Stromal cell of bone marrow (primary cell): ENCODE measurements at regions not wholly inside any gene's neighbourhood (a gene's known extent, or its start where the extent isn't known, plus 50 kb on each side); places are given as distances from the start of the nearest gene placed in this dataset.
"Not testable (repeated sequence)": the region's sequence is repeated elsewhere in the genome, so short reads cannot be mapped to it uniquely, and the experiment has no call there.

Experiments
- DNase-seq: peaks from one replicate; pipeline ENCODE4 v3.0.0-alpha.2; 2012; ENCODE audit warnings: low read depth

DNA sequence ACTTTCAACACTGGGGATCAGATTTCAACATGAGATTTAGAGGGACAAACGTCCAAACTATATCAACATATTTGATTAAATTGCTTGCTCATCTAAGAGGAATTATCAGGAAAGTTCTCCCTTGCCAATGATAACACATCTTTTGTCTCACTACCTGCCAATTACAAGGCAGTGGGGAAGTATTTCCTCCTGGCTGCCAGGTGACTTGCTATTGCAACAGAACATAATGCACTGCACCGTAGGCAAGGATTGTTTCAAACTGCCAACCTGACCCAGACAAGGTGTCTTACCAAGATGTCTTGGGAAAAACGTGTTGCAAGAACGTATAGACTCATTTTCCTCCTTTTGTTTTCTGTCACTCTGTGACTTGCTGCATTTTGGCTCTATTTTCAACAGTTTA, 711.6 kb downstream of the METTL15 start:
- no peak for DNase-seq

DNA sequence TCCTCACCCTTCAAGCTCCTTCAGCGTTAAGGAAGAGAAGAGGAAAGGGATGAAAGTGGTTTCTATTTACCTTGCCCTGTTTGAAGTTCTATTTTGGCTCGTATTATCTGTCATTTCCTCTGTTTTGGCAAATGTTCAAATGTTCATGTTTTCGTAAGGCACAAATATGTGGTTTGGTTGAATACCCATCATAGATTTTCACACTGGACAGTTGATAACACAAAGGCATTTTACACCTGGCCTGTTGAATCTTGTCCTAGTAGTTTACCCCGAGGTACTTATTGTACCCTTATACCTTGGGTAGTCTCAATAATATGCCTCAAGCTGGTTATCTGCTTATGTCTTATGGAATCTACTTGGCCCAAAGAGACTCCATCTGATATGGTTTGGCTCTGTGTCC, 706.9 kb downstream of the METTL15 start:
- DNase-seq, result no peak

DNA sequence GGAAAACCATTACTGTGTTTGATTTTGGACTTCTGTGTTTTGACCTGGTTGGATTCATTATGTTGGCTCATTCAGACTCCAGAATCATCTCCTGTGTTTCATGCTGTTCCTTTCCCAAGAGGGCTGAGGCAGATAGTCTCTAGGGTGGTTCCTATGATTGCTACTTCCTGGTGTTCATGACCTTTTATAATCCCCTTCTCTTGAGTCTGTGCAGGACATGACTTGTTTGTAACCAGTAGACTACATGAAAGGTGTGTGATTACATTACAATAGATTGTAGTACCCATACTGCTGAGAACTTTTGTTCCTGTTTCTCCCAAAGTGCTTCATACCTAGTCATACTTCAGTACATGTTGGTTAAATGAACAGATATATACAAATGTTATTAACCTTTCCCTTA, 700.6 kb downstream of the METTL15 start:
- no peak for DNase-seq

DNA sequence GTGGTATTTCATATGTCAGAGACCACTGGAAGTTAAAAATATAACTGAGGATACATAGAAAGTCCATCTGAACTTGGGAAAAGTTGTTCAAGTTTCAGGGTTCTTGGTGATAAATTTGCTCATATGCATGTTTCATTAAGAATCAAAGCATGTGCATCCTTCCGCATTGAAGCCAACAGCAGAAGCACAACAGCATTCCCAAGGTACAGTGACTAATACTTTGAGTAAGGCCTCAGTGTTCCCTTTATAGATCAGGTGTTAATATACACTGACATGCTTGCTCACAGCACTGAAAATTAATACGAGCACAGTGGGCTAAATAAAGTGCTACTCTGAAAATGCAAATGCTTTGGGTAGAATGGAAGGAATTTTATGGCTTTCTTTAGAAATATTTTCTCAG, 691.1 kb downstream of the METTL15 start:
- DNase-seq, result no peak

DNA sequence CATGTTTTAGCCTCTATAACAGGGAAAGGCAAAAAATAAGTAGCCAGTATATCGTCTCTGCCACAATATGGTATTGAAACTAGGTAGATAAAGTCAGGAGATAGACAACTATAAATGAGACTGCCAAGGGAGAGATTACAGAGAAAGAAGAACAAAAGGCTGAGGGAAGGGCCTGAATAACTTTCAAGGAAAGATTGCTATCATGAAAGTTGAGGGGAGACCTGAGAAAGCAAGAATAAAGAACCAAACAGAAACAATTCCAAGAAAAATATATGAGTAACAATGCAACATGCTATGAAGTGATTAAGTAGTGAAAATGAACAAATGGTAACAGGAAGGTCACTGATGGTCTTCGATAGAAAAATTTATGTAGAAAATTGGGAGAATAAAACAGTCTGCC, 690.1 kb downstream of the METTL15 start:
- no peak for DNase-seq

DNA sequence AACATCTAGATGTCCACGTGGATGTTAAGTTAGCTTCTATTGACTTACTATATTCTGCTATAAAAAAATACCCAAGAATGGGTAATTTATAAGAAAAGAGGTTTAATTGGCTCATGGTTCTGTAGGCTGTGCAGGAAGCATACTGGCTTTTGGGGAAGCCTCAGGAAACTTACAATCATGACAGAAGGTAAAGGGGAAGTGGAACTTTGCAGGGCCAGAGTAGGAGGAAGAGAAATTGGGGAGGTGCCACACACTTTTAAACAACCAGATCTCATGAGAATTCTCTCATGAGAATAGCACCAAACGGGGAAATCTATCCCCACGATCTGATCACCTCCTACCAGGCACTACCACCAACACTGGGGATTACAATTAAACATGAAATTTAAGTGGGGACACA, 689.3 kb downstream of the METTL15 start:
- DNase-seq, result no peak

DNA sequence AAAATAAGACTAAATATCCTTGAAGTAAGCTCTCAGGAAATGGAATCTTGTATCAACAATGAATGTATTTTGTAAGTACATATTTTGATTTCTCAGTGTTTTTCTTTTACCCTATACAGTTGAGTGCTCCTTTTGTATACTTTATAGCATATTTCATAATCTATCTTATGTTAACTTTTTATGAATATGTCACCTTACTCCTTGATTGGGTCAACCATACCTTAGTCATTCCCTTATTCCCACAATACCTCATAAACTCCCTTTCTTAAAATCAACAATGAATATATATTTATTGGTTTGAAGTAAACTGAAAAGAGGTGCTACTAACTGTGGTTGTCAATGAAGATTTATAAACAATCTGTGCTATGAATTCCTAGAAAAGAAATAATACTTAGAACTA, 686.2 kb downstream of the METTL15 start:
- no peak for DNase-seq

DNA sequence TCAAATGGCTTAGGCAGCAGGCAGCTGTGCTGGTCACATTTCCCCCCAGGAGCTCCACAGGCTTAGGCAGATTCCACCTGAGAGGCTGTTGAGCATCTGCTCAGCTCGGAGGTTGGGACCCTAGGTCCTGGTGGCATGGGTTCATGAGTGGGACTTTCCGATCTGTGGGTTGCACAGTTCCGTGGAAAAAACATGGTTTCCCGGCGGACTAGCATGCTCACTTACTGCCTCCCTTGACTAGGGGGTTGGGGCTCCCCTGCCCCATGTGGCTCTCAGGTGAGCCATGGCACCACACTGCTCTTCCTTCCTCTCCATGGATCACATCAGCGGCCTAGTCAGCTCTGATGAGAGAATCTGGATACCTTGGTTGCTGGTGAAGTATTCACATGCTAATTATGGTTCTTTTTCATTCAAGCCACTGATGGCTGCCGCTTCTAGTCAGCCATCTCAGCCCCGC, 685.1 kb downstream of the METTL15 start:
- no peak for DNase-seq

DNA sequence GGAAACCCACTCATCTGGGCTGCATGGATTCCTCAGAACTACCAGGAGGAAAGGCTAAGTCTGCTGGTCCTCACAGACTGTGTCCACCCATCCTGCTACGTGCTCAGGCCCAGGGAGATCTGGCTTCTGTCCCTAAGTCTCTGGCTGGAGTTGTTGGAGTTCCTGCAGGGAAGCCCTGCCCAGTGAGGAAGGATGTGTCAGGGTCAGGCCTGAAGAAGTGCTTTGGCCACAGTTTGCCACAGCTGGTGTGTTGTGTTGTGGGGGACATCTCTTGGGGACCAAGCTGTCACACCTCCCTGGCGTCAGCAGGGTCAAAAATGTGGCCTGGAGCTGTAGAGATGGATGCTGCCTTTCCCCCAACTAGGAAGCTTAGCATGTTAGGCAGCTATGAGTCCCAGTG, 684.7 kb downstream of the METTL15 start:
- no peak for DNase-seq

DNA sequence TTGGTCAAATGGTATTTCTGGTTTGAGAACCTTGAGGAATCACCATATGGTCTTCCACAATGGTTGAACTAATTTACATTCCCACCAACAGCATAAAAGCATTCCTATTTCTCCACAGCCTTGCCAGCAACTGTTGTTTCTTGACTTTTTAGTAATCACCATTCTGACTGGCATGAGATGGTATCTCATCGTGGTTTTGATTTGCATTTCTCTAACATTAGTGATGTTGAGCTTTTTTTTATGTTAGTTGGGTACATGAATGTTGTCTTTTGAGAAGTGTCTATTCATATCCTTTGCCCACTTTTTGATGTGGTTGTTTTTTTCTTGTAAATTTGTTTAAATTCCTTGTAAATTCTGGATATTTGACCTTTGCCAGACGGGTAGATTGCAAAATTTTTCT, 679.7 kb downstream of the METTL15 start:
- DNase-seq, result not testable (repeated sequence)

DNA sequence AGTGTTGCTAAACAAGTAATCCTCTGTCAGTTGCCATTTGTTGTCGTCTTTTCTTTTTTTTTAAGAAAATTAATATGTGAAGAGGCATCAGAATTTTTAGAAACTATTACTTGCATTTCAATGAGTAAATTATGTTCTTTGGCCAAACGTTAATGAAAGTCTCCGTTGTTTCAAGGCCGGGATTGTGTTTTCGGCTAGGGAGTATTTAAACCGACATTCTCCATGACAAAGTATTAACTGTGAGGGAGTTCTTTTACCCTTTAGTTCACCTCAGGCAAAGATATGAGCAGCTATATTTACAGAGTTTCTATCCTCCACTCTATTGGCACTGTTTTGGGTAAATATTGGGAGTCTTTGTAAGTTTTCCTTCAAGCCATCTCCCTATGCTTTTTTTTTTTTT, 668.9 kb downstream of the METTL15 start:
- no peak for DNase-seq

DNA sequence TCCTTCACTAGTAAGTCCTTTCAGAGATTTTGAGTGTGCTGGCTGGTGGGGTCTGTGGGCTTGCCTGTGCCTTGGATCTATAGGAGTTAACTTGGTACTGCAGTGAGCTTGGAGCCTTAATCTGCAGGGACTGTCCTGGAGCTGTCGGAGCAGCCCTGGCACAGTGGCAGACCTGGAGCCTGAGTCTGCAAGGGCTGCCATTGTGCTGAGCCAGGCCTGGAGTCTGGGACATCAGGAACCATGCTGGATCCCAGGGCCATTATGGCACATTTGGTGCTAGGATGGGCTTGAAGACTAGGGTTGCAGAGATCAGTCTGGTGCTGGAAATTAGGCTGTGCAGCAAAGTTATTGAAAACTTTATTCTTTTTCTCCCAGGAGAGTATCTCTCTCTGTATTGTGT, 665.4 kb downstream of the METTL15 start:
- no peak for DNase-seq

DNA sequence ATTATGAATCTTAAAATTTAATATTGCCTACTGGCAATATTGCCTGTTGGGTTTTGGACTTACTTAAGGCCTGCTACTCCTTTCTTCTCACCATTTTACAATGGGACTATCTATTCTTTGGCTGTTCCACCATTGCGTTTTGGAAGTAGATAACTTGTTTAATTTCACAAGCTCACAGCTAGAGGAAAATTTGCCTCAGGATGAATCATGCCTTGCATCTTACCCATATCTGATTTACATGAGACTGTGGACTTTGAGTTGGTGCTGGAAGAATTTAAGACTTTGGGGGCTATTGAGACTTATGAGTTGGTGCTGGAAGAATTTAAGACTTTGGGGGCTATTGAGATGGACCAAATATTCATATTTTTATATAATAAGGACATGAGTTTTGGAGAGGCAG, 662.6 kb downstream of the METTL15 start:
- no peak for DNase-seq

DNA sequence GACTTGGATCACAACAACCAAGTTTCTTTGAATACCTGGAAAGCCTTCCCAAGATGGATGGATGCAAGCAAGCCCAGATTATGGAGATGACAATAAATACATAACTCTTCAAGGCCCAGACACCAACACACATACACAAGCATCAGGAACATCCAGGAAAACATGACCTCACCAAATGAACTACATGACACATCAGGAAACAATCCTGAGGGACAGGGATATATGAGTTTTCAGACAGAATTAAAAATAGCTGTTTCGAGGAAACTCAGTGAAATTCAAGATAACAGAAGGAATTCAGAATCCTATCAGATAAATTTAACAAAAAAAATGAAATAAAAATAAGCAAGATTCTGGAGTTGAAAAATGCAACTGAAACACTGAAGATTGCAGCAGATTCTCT, 659.4 kb downstream of the METTL15 start:
- DNase-seq, result no peak

DNA sequence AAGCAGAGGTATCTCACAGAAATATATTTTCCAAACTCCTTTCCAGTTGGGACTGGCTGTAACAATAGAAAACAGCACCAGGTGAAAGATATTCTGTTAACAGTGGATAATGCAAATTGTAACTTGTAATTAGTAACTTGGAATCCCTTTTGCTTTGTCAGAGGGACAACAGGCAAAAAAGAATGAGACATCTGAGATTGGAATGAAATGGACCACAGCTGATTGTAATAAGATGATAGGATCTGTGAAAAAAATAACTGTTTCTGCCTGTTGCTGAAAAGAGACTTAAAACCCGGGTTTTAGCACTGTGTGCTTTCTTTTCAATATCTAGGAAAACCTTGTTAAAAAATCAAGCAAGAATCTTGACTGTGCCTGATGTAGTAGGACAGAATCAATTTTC, 655.7 kb downstream of the METTL15 start:
- DNase-seq, result no peak

DNA sequence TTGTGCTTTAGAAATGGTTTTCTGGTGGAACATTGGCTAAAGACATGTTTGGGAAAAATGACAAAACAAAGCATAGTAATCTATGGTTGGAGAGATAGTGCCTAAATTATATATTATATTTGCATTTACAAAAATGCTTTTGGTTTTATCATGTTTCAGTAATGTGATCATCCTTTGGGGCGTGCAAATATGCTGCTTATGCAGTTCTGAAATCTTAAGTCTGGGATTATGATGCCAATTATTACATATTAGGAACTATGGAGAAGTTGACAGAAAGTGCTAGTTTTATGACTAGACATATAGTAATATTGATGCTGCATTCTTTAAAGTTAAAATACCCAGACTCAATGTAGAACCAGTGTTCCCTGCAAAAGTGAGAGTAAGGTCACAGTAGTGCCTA, 655.0 kb downstream of the METTL15 start:
- no peak for DNase-seq

DNA sequence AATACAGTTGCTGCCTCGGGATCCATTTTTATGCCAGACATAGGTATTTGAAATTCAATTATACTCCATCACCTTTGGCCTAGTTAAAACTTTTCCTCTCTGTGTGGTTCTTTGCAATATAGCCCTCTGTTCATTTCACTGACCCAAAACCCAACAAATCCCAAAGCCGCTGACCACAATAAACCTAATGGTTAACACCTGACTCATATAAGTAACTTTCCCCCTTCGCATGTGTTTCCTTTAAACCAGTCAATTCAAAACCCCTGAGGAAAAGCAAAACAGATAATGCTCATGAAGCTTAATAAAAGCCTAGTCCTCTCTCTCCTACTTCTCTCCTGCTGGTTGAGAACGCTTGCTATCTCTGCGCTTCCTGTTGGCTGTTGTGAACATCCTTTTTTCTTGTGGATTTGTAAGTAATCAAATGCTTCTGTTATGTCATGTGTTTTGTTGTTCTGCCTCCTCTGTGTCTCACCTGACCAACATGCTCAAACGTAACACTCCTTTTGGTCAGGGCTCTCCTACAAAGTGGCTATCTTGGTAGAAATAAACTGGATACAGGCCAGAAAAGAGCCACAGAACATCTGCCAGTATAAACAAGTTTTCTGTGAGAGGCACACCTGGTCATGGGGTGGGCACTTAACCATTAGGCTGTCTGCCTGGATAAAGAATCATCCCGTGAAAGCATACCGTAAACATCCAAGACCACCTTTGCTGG, 652.6 kb downstream of the METTL15 start:
- DNase-seq, result no peak

DNA sequence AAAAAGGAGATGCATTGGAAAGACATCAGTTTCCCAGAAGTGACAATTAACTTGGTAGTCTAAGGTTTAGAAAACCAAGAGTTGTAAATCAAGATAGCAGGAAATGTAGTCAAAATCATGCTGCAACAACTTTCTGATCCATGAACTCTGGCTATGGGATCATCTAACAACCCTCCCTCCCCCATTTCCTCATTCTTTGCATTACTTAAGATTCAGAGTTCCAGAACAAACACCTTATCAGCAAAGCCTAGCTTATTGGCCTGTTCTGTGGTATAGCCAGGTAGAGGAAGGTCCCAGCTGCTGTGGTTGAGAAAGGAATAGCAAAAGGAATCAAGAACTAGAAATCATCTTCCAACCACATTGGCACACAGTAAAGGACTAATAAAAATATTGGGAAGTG, 651.1 kb downstream of the METTL15 start:
- no peak for DNase-seq

DNA sequence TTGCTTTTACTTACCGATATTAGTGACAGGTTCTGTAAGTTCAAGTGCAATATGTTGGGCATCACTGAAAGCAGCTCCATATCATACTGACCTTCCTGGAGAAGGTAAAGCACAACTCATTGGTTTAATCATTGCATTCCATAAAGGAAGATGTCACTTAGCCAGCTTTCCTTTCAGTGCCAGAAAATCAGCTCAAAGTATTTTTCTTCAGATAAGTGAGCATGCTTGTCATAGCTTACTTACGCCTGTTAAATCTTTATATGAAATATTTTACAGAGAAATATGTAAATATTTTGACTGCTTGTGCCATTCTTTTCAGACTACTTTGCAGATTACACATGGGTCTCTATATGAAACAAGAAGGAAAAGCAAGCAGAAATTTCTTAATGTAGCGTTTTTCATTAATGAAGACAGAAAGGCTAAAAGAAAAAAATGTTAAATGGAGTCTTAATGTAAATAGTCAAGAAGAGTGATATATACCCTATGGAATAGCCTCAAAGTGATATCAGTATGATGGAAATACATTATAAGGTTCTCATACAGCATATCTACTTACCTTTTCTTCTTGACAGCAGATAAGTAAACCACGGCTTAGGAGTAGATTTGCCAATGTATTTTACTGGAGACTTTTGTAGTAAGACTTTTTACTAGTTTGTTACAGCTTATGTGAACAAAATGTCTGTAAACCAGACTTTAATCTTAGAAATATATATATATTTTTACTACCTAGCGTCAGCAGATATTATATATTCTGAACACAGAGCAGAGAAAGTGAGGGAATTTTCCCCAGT, 649.7 kb downstream of the METTL15 start:
- no peak for DNase-seq

DNA sequence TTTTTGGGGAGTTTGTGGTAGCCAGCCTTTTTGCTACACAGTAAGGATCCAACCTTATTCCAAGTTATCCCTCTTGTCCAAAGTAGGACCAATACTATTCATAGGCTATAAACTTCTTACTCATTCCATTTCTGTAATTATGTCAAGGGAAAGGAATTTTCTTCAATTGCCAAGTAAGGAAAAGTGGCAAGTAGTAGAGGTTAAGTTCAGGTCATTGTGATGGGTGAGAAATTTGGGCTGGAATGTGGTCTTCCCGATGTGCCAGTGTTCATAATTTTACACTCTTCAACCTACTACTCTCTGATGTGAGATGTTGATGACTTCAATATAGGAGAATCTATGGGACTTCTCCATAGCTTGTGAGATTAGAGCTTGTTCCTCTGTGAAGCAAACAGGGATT, 648.8 kb downstream of the METTL15 start:
- DNase-seq, result peak; percentile 40

DNA sequence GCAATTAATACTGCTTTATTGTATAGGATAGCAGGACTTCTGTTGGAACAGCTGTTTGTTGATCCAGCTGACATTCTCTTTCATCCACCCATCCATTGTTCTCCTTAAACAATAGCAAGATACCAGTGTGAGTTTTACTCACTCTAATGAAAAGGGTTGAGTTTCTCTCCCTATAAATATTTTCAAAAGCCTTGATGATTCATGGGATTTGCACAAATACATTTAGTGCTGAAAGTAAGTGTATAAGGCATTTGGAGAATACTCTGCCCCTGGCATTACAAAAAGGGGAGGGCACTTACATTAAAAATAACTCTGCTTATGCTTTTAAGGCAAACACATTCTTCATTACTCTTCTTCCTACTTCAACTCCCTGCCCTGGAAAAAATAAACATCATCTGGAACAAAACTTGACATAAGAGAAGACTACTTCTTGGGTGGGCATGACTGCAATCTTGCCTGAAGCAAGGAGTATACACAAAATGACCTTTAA, 634.9 kb downstream of the METTL15 start:
- no peak for DNase-seq

DNA sequence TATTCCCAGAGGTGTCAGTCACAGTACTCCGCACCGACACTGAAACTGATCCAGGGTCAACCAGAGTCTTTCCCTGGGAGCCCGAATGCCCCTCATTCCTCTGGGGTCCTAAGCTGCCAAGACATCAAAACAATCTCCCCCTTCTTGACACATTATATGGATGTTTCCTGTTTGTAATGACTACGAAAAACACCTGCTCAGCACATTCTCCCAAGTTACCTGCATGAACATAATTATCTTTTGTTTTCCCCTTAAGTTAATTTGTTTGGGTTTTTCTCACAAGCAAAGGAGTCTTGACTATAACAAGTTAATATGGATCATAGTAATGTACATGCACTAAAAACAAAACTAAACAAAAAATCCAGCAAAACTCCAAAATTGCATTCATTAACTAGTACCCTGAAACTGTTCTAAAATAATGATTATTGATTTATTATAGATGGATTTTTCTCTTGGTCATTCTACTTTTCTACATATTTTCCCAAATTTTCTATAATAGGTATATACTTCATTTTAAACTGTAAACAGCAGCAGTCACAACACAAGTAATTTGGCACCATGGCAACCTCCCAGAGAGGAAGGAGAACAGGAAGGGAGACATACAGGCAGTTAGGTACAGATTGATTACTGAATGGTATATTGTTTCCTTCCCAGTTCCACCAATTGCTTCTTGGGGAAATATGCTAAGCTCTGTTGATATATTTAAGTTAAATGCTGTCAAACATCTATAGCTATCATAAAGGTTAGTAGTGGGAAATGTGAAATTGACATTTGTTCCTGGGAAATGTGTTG, 631.5 kb downstream of the METTL15 start:
- no peak for DNase-seq

DNA sequence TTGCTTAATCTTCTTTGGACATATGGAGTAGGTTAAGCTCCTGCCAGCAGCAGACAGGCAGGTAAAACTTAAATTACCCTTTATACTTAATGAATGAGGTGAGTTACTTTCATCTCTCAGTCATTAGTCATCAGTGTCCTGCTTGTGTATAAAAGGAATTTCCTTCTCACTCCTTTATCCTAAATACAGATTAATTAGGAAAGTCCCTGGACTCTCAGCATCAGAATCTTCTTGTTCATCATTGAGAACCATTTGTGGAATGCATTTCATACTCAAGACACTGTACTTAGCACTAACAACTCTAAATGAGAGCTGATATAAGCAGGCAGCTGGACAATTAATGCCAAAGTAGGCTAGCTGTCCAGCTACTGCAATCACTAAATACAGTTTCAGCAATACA, 630.4 kb downstream of the METTL15 start:
- DNase-seq, result no peak
